GM12878 (cell line): ENCODE measurements at regions not wholly inside any gene's neighbourhood (a gene's known extent, or its start where the extent isn't known, plus 50 kb on each side); places are given as distances from the start of the nearest gene placed in this dataset.

Experiments used
- ATAC-seq: fragments of 200-7000 bp; cut with Tn5 transposase; 3 replicates; pipeline ENCODE4 v1.9.1; 2020; ENCODE audit warnings: mild to moderate bottlenecking, moderate library complexity
- BruUV-seq: library from RNA; stranded (reverse); fragments of 400-500 nt; replicated peaks from 2 replicates; lab custom pipeline; 2021; lab: Mats Ljungman, UMichigan
- CTCF ChIA-PET: fragments of 300-600 bp; sonication (Branson Sonifier 250); formaldehyde crosslinking; extraction: SDS; loops from one replicate; lab custom pipeline; 2021; ENCODE audit warnings: inconsistent platforms; lab: Yijun Ruan, JAX
- POLR2A ChIA-PET: fragments of 350-600 bp; formaldehyde crosslinking; extraction: SDS; loops from one replicate; lab custom pipeline; 2021; ENCODE audit warnings: inconsistent platforms; lab: Charles Lee
- RAD21 ChIA-PET: fragments of 300-600 bp; sonication (Branson Sonifier 250); formaldehyde crosslinking; loops from one replicate; lab custom pipeline; 2023; ENCODE audit warnings: antibody characterized with exemption; ENCODE audit not compliant: unreplicated experiment; lab: Charles Lee
- SMC1A ChIA-PET: fragments of 300-600 bp; sonication (Branson Sonifier 250); formaldehyde crosslinking; loops from one replicate; lab custom pipeline; 2023; ENCODE audit not compliant: unreplicated experiment, uncharacterized antibody; lab: Charles Lee
- DNase-seq: peaks from one replicate; pipeline ENCODE4 v3.0.0-alpha.2; 2011; ENCODE audit warnings: low read depth, low spot score
- FAIRE-seq: peaks from 3 replicates; lab custom pipeline; 2011; peaks lifted over from hg19 to GRCh38; lab: Jason Lieb, UNC
- H2AFZ ChIP-seq: 2 replicates; pipeline ENCODE4 v1.6.0; 2011; ENCODE audit warnings: low read depth, low read length, control low read depth; ENCODE audit not compliant: control insufficient read depth
- H3K27ac ChIP-seq: 2 replicates; pipeline ENCODE4 v1.5.1; 2011; ENCODE audit warnings: control low read depth; ENCODE audit not compliant: control insufficient read depth, insufficient read depth
- H3K27me3 ChIP-seq, 2 experiments: replicated peaks in 1 of 2; 2 replicates each; pipeline versions ENCODE4 v1.6.0 to v1.6.1; 2011; ENCODE audit warnings: low read length in 1 of 2; ENCODE audit not compliant: control insufficient read depth in 2 of 2, insufficient read depth in 2 of 2
- H3K36me3 ChIP-seq, 2 experiments: 2 replicates each; pipeline ENCODE4 v1.5.1; 2011; ENCODE audit warnings: low read length in 1 of 2; ENCODE audit not compliant: control insufficient read depth in 2 of 2, insufficient read depth in 2 of 2
- H3K4me1 ChIP-seq: 2 replicates; pipeline ENCODE4 v1.6.1; 2011; ENCODE audit warnings: mild to moderate bottlenecking, low read length, moderate library complexity, mixed read lengths; ENCODE audit not compliant: control insufficient read depth, insufficient read depth
- H3K4me2 ChIP-seq: 2 replicates; pipeline ENCODE4 v1.6.0; 2011; ENCODE audit warnings: control low read depth; ENCODE audit not compliant: control insufficient read depth, insufficient read depth
- H3K4me3 ChIP-seq: fragments of 200-600 bp; sonication (generic); 2 replicates; pipeline ENCODE4 v1.5.1; 2016
- H3K79me2 ChIP-seq: 2 replicates; pipeline ENCODE4 v1.6.0; 2011; ENCODE audit warnings: low read length; ENCODE audit not compliant: control insufficient read depth, insufficient read depth
- H3K9ac ChIP-seq: 2 replicates; pipeline ENCODE4 v1.8.0; 2011; ENCODE audit warnings: low read length, control low read depth, mixed read lengths; ENCODE audit not compliant: control insufficient read depth, insufficient read depth
- H3K9me3 ChIP-seq: replicated peaks from 3 replicates; pipeline ENCODE4 v1.5.1; 2011; ENCODE audit warnings: mild to moderate bottlenecking, low read length; ENCODE audit not compliant: control insufficient read depth, insufficient read depth
- H4K20me1 ChIP-seq: 2 replicates; pipeline ENCODE4 v1.6.0; 2011; ENCODE audit not compliant: control insufficient read depth, insufficient read depth
- ATF2 ChIP-seq: IDR thresholded peaks from 2 replicates; pipeline ENCODE4 v1.6.1; 2012; ENCODE audit warnings: low read length, inconsistent platforms
- IKZF1 ChIP-seq: fragments of 450-650 bp; conservative IDR thresholded peaks from 2 replicates; pipeline ENCODE4 v1.6.1; 2017; ENCODE audit warnings: antibody characterized with exemption, mild to moderate bottlenecking
- IRF3 ChIP-seq: fragments of 450-650 bp; IDR thresholded peaks from 2 replicates; pipeline ENCODE4 v1.6.1; 2014; ENCODE audit warnings: mild to moderate bottlenecking
- MEF2A ChIP-seq: IDR thresholded peaks from 2 replicates; pipeline ENCODE4 v1.6.1; 2011; ENCODE audit warnings: low read depth, mild to moderate bottlenecking, low read length, moderate library complexity; ENCODE audit not compliant: insufficient read depth
- WGBS: methylation state at CpG from one replicate; pipeline ENCODE4 v1.1.6; 2016; ENCODE audit warnings: low lambda C conversion rate; ENCODE audit not compliant: insufficient replicate concordance, insufficient coverage; ENCODE audit errors: missing lambda C conversion rate; 5-methylcytosine and 5-hydroxymethylcytosine counted together
- in situ Hi-C: fragments of 300-500 bp; cut with MboI; formaldehyde crosslinking; loops from 9 replicates; pipeline ENCODE4 v1.14.3; 2018; ENCODE audit warnings: mixed read lengths
- intact Hi-C: fragments of 100-400 bp; cut with micrococcal nuclease; formaldehyde crosslinking; loops from one replicate; pipeline ENCODE4 v1.14.2; 2022; ENCODE audit not compliant: unreplicated experiment

- H3K4me2 ChIP-seq, result no peak overlapping the region
- no peak overlapping the region for H2AFZ ChIP-seq
- CTCF ChIA-PET, result interaction anchor here (1.1 kb wide), 1 partner anchor 12 kb away, joined by 3 read pairs; no protein-coding TSS in a partner anchor
- TF ChIP-seq IRF3 (no peak), ATF2 (no peak), MEF2A (no peak), IKZF1 (no peak)
- H3K27ac ChIP-seq, result no peak overlapping the region
- no peaks in the 10 kb centered on the region for H4K20me1 ChIP-seq
- RAD21 ChIA-PET, result no interaction called here
- no peaks in the 10 kb centered on the region for H3K79me2 ChIP-seq
- H3K9ac ChIP-seq, result no peak overlapping the region
- no TSS peak for BruUV-seq
- H3K9me3 ChIP-seq, result no peaks in the 10 kb centered on the region; the same call in 2 of the 3 replicates
- SMC1A ChIA-PET, result interaction anchor here (0.7 kb wide), 1 partner anchor 674 kb away, joined by 3 read pairs; no protein-coding TSS in a partner anchor
- POLR2A ChIA-PET, result interaction anchor here (0.6 kb wide), 1 partner anchor 33 kb away, joined by 5 read pairs; no protein-coding TSS in a partner anchor
- FAIRE-seq, result no peak
- in situ Hi-C loops, result no loop called here
- no peaks in the 10 kb centered on the region for H3K4me1 ChIP-seq
- no peak overlapping the region for H3K4me3 ChIP-seq
- WGBS, result 70% methylated on average over 2 of the region's 2 CpGs
- no peak for ATAC-seq
- DNase-seq, result no peak
- intact Hi-C loops, result no loop called here
- no peaks in the 10 kb centered on the region for H3K36me3 ChIP-seq
- no peaks in the 10 kb centered on the region for H3K27me3 ChIP-seq
Observed at GRCh38 chr4:155001251-155001650, 207.2 kb upstream of the NPY2R start.
